ENCODE measurements at regions not wholly inside any gene's neighbourhood (a gene's known extent, or its start where the extent isn't known, plus 50 kb on each side); places are given as distances from the start of the nearest gene placed in this dataset.

DNA sequence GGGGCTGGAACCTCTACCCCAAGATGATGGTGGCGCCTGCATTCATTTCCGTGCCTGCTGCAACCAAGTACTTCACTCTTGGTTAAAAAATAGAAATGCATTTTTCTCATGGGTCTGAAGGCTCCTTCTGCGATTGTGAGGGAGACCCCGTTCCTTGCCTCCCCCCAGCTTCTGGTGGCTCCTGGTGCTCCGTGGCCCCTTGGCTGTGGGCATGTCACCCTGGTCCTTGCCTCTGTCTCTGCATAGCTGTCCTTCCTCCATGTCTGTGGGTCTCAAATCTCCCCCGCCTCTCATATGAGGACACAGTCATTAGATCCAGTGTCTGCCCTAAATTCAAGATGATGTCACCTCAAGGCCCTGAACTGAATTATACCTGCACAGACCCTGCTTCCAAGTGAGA lies 317.9 kb downstream of the TCERG1L start:
- no peak overlapping the region for H3K27ac Mint-ChIP-seq (ENCODE audit: unreplicated experiment)
- no peak overlapping the region for H3K4me3 Mint-ChIP-seq
- TF ChIP-seq, protein P1, sequence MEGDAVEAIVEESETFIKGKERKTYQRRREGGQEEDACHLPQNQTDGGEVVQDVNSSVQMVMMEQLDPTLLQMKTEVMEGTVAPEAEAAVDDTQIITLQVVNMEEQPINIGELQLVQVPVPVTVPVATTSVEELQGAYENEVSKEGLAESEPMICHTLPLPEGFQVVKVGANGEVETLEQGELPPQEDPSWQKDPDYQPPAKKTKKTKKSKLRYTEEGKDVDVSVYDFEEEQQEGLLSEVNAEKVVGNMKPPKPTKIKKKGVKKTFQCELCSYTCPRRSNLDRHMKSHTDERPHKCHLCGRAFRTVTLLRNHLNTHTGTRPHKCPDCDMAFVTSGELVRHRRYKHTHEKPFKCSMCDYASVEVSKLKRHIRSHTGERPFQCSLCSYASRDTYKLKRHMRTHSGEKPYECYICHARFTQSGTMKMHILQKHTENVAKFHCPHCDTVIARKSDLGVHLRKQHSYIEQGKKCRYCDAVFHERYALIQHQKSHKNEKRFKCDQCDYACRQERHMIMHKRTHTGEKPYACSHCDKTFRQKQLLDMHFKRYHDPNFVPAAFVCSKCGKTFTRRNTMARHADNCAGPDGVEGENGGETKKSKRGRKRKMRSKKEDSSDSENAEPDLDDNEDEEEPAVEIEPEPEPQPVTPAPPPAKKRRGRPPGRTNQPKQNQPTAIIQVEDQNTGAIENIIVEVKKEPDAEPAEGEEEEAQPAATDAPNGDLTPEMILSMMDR (conservative IDR thresholded peaks at IDR 0.05) = no peak
- no peak for DNase-seq (ENCODE audit: low read depth, low spot score)
- H3K9me3 Mint-ChIP-seq = peaks cover 5% of the 10 kb centered on the region
- H3K27me3 Mint-ChIP-seq (ENCODE audit: low read depth) = peaks cover 15% of the 10 kb centered on the region
- no peaks in the 10 kb centered on the region for H3K36me3 Mint-ChIP-seq (ENCODE audit: low read depth)
- no peaks in the 10 kb centered on the region for H3K4me1 Mint-ChIP-seq

DNA sequence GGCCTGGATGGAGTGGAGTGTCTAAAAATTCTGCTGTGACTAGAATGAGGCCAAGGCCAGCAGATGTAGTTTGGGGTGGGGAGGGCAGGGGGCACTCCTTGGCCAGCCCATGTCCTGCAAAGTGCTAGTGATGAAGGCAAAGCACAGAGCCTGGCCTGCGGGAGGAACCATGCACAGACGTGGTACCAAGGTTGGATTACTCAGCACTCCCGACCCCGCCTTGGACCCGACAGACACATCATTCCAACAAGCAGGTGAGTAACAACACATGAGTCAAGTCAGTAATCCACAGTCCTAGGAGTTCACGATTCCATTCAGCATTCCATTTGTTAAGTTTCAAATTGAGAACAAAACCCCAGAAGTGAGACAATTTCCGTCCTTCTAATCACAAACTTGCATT lies 317.3 kb downstream of the TCERG1L start:
- Mint-ChIP-seq H3K27ac (ENCODE audit: unreplicated experiment) (no peak overlapping the region), H3K4me1 (no peaks in the 10 kb centered on the region), H3K9me3 (peaks cover 5% of the 10 kb centered on the region), H3K4me3 (no peak overlapping the region), H3K27me3 (ENCODE audit: low read depth) (peaks cover 15% of the 10 kb centered on the region), H3K36me3 (ENCODE audit: low read depth) (no peaks in the 10 kb centered on the region)
- DNase-seq (ENCODE audit: low read depth, low spot score) = no peak
- TF ChIP-seq, protein P1 (conservative IDR thresholded peaks at IDR 0.05) = no peak

DNA sequence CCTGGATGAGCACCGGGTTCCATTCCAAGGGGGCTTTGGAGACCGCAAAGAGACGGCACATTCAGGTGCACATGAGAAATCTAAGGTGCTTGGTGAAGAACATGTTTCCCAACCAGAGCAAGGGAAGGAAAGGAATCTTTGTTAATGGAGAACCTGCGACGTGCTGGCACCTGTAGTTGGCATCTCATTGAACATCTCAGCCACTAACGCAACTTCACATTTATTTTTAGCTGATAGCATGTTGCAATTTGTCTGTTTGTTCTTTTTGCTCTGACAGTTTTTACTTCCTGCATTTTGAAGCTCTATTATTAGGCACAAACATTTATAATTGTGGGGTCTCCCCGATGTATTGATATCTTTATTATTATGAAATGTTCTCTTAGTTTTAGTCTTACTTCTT lies 316.7 kb downstream of the TCERG1L start:
- Mint-ChIP-seq H3K4me1 (no peaks in the 10 kb centered on the region), H3K27me3 (ENCODE audit: low read depth) (peaks cover 15% of the 10 kb centered on the region), H3K9me3 (peaks cover 5% of the 10 kb centered on the region), H3K4me3 (no peak overlapping the region), H3K36me3 (ENCODE audit: low read depth) (no peaks in the 10 kb centered on the region), H3K27ac (ENCODE audit: unreplicated experiment) (no peak overlapping the region)
- DNase-seq (ENCODE audit: low read depth, low spot score) = no peak
- TF ChIP-seq, protein P1 (conservative IDR thresholded peaks at IDR 0.05) = no peak

DNA sequence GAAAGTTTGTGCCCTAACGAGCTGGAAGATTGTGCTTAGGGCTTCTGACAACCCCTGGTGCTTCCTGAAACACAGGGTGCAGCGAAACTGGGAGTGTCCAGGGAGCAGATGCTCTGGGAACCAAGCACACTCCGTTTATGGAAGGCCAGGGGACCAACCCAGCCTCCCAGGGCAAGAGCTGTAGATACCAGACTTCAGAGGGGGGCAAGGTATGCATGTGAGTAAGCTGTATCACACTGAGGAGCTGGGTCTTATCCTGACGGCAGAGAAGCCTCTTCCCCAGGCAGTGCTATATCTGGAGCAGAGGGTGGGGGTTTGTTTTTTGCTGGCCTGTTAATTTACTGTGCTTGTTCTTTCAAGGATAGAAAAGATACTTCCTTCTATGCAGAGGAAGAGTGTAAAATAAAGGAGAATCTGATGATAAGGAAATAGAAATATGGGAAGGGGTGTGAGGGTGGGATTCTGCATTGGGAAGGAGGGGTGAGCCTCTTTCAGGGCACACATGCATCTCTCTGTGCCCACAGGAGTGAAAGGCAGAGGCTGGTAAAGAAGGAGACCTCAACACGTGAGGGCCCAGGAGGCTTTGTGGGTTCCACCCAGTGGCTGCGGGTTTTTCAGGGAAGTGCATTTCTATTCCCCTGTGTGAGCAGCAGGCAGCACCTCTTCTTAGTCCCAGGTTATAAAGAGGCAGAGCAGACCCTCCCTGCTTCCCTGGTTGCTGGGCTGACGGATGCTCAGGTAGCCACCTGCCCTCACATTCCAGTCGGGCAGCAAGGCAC lies 314.1 kb downstream of the TCERG1L start:
- Mint-ChIP-seq H3K36me3 (ENCODE audit: low read depth) (no peaks in the 10 kb centered on the region), H3K9me3 (peaks cover 5% of the 10 kb centered on the region)

DNA sequence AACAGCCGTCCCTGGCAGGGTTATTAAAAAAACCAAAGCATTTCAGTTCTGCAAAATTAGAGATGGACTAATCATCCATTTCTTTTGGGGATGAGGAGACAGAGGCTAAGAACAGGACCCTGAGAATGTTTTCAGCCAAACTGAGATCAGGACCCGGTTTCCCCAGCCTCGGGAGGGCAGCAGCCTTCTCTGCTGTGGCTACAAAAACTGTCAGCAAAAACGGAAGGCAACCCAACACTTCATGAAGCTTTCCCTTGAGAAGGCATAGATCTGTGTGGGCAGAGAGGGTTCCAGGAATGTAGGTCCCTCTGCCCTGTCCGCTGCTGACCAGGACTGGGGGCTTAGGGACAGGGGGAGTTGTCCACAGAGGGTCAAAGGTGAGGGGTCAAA lies 313.5 kb downstream of the TCERG1L start:
- Mint-ChIP-seq H3K27me3 (ENCODE audit: low read depth) (peaks cover 26% of the 10 kb centered on the region), H3K4me1 (peaks cover 19% of the 10 kb centered on the region), H3K27ac (ENCODE audit: unreplicated experiment) (no peak overlapping the region), H3K9me3 (peaks cover 5% of the 10 kb centered on the region), H3K36me3 (ENCODE audit: low read depth) (no peaks in the 10 kb centered on the region), H3K4me3 (no peak overlapping the region)
- no peak for DNase-seq (ENCODE audit: low read depth, low spot score)
- TF ChIP-seq, protein P1 (conservative IDR thresholded peaks at IDR 0.05) = no peak

More for the DNA sequence above, 314.1 kb downstream of the TCERG1L start:
- Mint-ChIP-seq H3K27ac (ENCODE audit: unreplicated experiment) (no peak overlapping the region), H3K4me1 (peaks cover 14% of the 10 kb centered on the region), H3K27me3 (ENCODE audit: low read depth) (peaks cover 27% of the 10 kb centered on the region), H3K4me3 (no peak overlapping the region)
- no peak for DNase-seq (ENCODE audit: low read depth, low spot score)
- TF ChIP-seq, protein P1 (conservative IDR thresholded peaks at IDR 0.05) = no peak

Measured in neural crest cell (in vitro differentiated cells).